Omental fat pad (tissue), 3 donors: ENCODE measurements at regions not wholly inside any gene's neighbourhood (a gene's known extent, or its start where the extent isn't known, plus 50 kb on each side); places are given as distances from the start of the nearest gene placed in this dataset.

ENCODE experiments used
- ATAC-seq: fragments of 150-250 bp; one replicate; pipeline ENCODE4 v1.9.1; 2016; ENCODE audit warnings: mild to moderate bottlenecking, moderate library complexity; ENCODE audit not compliant: low FRiP score
- DNase-seq: peaks from one replicate; pipeline ENCODE4 v3.0.0-alpha.2; 2019; ENCODE audit warnings: low spot score
- CTCF ChIP-seq, 3 donors: fragments of 450-650 bp; IDR thresholded peaks; one replicate each; pipeline ENCODE4 v1.5.1; 2016 to 2017; ENCODE audit warnings: antibody characterized with exemption in 3 of 3, mild to moderate bottlenecking in 3 of 3, moderate library complexity in 2 of 3

GRCh38 chr2:60280238-60280637 lies 273.2 kb downstream of the BCL11A start:
- ATAC-seq (no peak), DNase-seq (no peak)
- no peak for TF ChIP-seq CTCF (IDR thresholded peaks at IDR 0.05)

- ATAC-seq (no peak), DNase-seq (no peak)
- no peak for TF ChIP-seq CTCF (IDR thresholded peaks at IDR 0.05)
These were observed 274.5 kb downstream of the BCL11A start for GRCh38 chr2:60278906-60279305.

GRCh38 chr2:60275958-60276357 lies 277.5 kb downstream of the BCL11A start:
- DNase-seq, result no peak
- no peak for TF ChIP-seq CTCF (IDR thresholded peaks at IDR 0.05)
- no peak for ATAC-seq

- TF ChIP-seq CTCF (IDR thresholded peaks at IDR 0.05), result no peak
- ATAC-seq, result no peak
- no peak for DNase-seq
These were observed 279.6 kb downstream of the BCL11A start for GRCh38 chr2:60273836-60274235.

GRCh38 chr2:60271713-60272112 lies 281.7 kb downstream of the BCL11A start:
- no peak for DNase-seq
- TF ChIP-seq CTCF (IDR thresholded peaks at IDR 0.05), result no peak
- ATAC-seq, result no peak

- DNase-seq, result no peak
- no peak for ATAC-seq
- no peak for TF ChIP-seq CTCF (IDR thresholded peaks at IDR 0.05)
These were observed 282.3 kb downstream of the BCL11A start for GRCh38 chr2:60271131-60271530.

GRCh38 chr2:60268661-60269060 lies 284.8 kb downstream of the BCL11A start:
- ATAC-seq, result no peak
- no peak for TF ChIP-seq CTCF (IDR thresholded peaks at IDR 0.05)

More at GRCh38 chr2:60268661-60269060, 284.8 kb downstream of the BCL11A start:
- no peak for DNase-seq
